ENCODE measurements at regions not wholly inside any gene's neighbourhood (a gene's known extent, or its start where the extent isn't known, plus 50 kb on each side); places are given as distances from the start of the nearest gene placed in this dataset.

DNA sequence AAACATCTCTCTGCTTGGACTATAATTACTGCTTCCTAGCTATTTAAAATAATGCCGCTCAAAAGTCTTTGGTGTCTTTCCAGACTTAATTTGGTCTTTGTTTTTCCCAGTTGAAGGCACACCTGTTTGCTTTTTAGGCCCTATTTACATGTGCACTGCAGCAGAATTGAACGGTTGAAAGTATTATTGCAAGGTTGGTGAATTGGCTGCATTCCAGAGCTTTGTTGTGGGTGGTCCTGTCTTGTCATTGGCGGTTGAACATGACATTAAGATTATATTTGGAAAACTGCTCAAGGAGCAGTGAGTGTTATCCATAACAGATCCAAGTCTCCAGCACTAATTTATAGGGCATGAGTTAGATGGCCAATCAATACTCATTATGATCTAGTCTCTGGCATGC is 656.3 kb downstream of the PTPRC start:
- H3K4me3 ChIP-seq (ENCODE audit: low read depth, low read length) = no peak overlapping the region
- H3K9me3 ChIP-seq = no peaks in the 10 kb centered on the region
- no peaks in the 10 kb centered on the region for H3K4me1 ChIP-seq
- no peak for DNase-seq
- H3K27me3 ChIP-seq = no peaks in the 10 kb centered on the region
- no peaks in the 10 kb centered on the region for H3K36me3 ChIP-seq
- TF ChIP-seq, protein P1, sequence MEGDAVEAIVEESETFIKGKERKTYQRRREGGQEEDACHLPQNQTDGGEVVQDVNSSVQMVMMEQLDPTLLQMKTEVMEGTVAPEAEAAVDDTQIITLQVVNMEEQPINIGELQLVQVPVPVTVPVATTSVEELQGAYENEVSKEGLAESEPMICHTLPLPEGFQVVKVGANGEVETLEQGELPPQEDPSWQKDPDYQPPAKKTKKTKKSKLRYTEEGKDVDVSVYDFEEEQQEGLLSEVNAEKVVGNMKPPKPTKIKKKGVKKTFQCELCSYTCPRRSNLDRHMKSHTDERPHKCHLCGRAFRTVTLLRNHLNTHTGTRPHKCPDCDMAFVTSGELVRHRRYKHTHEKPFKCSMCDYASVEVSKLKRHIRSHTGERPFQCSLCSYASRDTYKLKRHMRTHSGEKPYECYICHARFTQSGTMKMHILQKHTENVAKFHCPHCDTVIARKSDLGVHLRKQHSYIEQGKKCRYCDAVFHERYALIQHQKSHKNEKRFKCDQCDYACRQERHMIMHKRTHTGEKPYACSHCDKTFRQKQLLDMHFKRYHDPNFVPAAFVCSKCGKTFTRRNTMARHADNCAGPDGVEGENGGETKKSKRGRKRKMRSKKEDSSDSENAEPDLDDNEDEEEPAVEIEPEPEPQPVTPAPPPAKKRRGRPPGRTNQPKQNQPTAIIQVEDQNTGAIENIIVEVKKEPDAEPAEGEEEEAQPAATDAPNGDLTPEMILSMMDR (IDR thresholded peaks at IDR 0.05; ENCODE audit: low read depth, low read length) = no peak

DNA sequence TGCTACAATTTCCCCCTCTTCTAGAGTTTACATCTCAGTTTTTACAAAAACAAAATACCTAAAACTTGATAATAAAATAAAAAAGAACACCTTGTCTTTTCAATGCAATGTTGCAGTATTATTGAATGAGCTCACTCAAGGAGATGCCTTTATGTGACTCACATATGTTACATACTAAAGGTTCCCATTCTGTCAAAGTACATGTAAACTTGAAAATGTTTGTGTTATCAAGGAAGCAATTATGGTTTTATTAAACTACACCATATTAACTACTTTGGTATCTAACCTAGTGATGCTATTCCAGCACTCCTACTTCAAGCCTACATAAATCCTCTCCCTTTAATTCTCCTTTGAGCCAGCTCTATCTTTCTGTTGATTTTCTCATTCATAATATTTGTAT is 658.3 kb downstream of the PTPRC start:
- H3K36me3 ChIP-seq = no peaks in the 10 kb centered on the region
- TF ChIP-seq, protein P1 (IDR thresholded peaks at IDR 0.05; ENCODE audit: low read depth, low read length) = no peak

DNA sequence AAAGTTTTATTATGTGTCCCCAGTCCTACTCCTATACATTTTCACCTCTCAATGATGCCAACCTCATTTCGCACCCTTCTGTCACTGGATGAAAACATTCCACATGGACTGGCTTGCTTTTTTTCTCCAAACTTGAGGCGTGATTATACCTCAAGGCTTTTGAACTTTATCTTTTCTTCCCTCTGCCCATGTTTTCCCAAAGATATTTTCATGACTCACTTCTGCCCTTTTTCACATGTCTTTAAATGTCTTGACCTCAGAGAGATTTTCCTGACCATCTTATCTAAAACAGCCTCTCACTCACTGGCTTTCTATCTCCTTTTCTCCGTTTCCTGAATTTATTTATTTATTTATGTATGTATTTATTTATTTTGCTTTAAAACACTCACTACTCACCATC is 659.0 kb downstream of the PTPRC start:
- Histone ChIP-seq H3K4me3 (ENCODE audit: low read depth, low read length) (no peak overlapping the region), H3K4me1 (peaks cover 4% of the 10 kb centered on the region; the same call in 1 of the 2 replicates), H3K9me3 (no peaks in the 10 kb centered on the region), H3K27me3 (no peaks in the 10 kb centered on the region), H3K36me3 (no peaks in the 10 kb centered on the region)
- TF ChIP-seq, protein P1 (IDR thresholded peaks at IDR 0.05; ENCODE audit: low read depth, low read length) = no peak
- no peak for DNase-seq

More for the DNA sequence above, 658.3 kb downstream of the PTPRC start:
- no peak for DNase-seq
- Histone ChIP-seq H3K4me3 (ENCODE audit: low read depth, low read length) (no peak overlapping the region), H3K9me3 (no peaks in the 10 kb centered on the region), H3K27me3 (no peaks in the 10 kb centered on the region), H3K4me1 (peaks cover 4% of the 10 kb centered on the region; the same call in 1 of the 2 replicates)

DNA sequence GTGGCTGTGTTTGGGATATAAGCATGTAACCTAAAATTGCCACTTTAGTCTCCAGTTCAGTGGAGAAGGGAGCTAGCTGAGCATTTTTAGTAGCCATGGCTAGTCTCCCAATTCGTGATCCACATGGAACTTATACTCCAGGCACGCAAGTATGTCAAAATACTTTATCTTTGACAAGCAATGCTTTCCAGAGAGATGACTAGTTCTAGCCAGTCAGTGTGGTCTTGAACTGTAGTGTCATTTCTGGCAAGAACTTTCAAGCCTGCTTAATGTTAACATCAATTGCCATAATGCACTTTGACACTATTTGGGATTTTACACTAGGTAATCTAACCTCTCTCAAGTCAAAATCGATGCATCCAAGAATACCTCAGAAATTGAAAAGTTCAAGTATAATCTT is 660.0 kb downstream of the PTPRC start:
- Histone ChIP-seq H3K9me3 (no peaks in the 10 kb centered on the region), H3K4me3 (ENCODE audit: low read depth, low read length) (no peak overlapping the region), H3K27me3 (no peaks in the 10 kb centered on the region), H3K4me1 (peaks cover 4% of the 10 kb centered on the region; the same call in 1 of the 2 replicates), H3K36me3 (no peaks in the 10 kb centered on the region)
- TF ChIP-seq, protein P1 (IDR thresholded peaks at IDR 0.05; ENCODE audit: low read depth, low read length) = no peak
- no peak for DNase-seq

DNA sequence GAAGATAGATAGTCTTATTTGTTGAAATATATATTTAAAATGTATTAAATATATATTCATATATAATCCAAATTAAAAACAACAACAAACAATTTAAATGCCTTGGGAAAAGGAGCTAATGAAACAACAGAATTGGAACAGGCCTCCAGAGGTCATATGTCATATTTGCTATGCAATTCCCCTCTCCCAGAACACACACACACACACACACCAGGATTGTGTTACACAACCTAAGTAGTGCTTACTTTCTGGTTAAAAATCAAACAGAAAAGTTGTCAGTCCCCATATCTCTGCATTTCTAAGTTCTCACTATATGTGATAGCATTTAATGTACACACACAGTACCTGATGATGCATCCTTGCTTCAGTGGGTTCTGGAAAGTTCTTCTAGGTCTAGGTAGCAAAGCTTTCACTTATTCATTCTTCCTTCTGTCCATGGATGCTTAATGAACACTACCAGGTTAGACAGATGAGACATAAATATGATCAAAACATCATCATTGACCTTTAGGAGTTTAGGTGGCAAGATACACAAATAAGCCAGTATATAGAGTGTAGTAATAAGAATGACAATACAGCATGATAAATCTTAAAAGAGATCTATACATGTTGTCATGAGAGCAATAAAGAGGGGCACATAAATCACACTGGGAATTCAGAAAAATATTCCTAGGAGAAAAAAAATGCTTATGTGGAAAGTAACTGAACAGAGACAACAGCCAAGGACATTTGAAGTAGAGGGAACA is 662.8 kb downstream of the PTPRC start:
- Histone ChIP-seq H3K4me1 (peaks cover 4% of the 10 kb centered on the region; the same call in 1 of the 2 replicates), H3K4me3 (ENCODE audit: low read depth, low read length) (no peak overlapping the region), H3K27me3 (no peaks in the 10 kb centered on the region), H3K36me3 (no peaks in the 10 kb centered on the region), H3K9me3 (no peaks in the 10 kb centered on the region)
- DNase-seq = no peak
- TF ChIP-seq, protein P1 (IDR thresholded peaks at IDR 0.05; ENCODE audit: low read depth, low read length) = no peak

DNA sequence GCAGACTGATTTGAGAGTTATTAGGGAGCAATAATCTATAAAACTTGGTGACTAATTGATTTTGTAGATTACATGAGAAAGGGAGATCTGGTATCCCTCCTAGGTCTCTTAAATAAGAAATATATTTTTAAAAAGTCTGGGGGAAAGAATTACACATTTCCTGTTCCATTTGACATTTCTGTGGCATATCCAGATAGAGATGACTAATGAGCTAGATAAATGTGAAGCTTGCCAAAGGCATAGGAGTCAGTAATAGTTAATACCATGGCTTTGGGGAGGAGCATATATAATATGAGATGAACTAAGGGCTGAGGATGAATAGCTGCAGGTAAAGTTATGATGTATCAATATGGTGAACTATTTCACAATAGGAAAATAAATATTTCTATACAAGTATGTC is 663.7 kb downstream of the PTPRC start:
- H3K27me3 ChIP-seq = no peaks in the 10 kb centered on the region
- H3K9me3 ChIP-seq = no peaks in the 10 kb centered on the region
- TF ChIP-seq, protein P1 (IDR thresholded peaks at IDR 0.05; ENCODE audit: low read depth, low read length) = no peak
- DNase-seq = no peak
- peaks cover 4% of the 10 kb centered on the region; the same call in 1 of the 2 replicates for H3K4me1 ChIP-seq
- no peak overlapping the region for H3K4me3 ChIP-seq (ENCODE audit: low read depth, low read length)
- H3K36me3 ChIP-seq = no peaks in the 10 kb centered on the region

All from BE2C (cell line).